ENCODE measurements at regions not wholly inside any gene's neighbourhood (a gene's known extent, or its start where the extent isn't known, plus 50 kb on each side); places are given as distances from the start of the nearest gene placed in this dataset.

DNA sequence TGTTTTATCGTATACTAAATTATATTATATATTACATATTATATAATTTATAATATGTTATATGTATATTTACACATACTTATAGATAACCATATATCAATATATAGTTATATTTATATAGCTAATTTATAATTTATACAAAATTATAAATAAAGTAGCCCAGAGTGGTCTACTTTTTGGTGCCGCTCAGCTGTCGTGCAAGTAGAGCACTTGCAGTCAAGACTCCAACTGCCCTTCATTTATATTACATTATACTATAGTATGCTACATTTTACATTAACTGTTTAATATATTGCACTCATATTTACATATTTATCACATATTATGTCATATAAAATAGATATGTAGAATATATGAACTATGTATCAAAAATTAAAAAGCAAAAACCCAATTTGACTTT, 1124.7 kb upstream of the MIR17HG start:
- TF ChIP-seq YY1 (IDR thresholded peaks at IDR 0.05; ENCODE audit: insufficient read depth, insufficient read length) (no peak), ZNF274 (IDR thresholded peaks at IDR 0.05; ENCODE audit: low read depth, low read length) (no peak), SUZ12 (IDR thresholded peaks at IDR 0.05; ENCODE audit: extremely low read depth, insufficient read depth, insufficient read length) (no peak)
